ENCODE measurements at regions not wholly inside any gene's neighbourhood (a gene's known extent, or its start where the extent isn't known, plus 50 kb on each side); places are given as distances from the start of the nearest gene placed in this dataset.
"Not testable (repeated sequence)": the region's sequence is repeated elsewhere in the genome, so short reads cannot be mapped to it uniquely, and the experiment has no call there.

GRCh38 chr15:62849316-62850106, 193.0 kb upstream of the TPM1 start:
- DNase-seq, result no peak

- no peak for DNase-seq
Measured at GRCh38 chr15:62850318-62850717, 192.2 kb upstream of the TPM1 start.

- DNase-seq, result no peak
Measured at GRCh38 chr15:62850791-62851291, 191.7 kb upstream of the TPM1 start.

GRCh38 chr15:62853114-62853840, 189.3 kb upstream of the TPM1 start:
- no peak for DNase-seq

GRCh38 chr15:62853841-62854225, 188.7 kb upstream of the TPM1 start:
- no peak for DNase-seq

GRCh38 chr15:62854420-62855084, 188.0 kb upstream of the TPM1 start:
- no peak for DNase-seq

- DNase-seq, result no peak
Measured at GRCh38 chr15:62855085-62855476, 187.5 kb upstream of the TPM1 start.

GRCh38 chr15:62856466-62857246, 185.9 kb upstream of the TPM1 start:
- DNase-seq, result no peak

- no peak for DNase-seq
Measured at GRCh38 chr15:62857411-62857853, 185.1 kb upstream of the TPM1 start.

GRCh38 chr15:62858343-62858742, 184.2 kb upstream of the TPM1 start:
- DNase-seq, result no peak

GRCh38 chr15:62862717-62863116, 179.8 kb upstream of the TPM1 start:
- no peak for DNase-seq

GRCh38 chr15:62866366-62866765, 176.2 kb upstream of the TPM1 start:
- DNase-seq, result no peak

- no peak for DNase-seq
Measured at GRCh38 chr15:62867844-62868243, 174.7 kb upstream of the TPM1 start.

- no peak for DNase-seq
Measured at GRCh38 chr15:62868507-62868906, 174.0 kb upstream of the TPM1 start.

GRCh38 chr15:62869116-62869515, 173.4 kb upstream of the TPM1 start:
- DNase-seq, result no peak

- no peak for DNase-seq
Measured at GRCh38 chr15:62870216-62870615, 172.3 kb upstream of the TPM1 start.

GRCh38 chr15:62870701-62871100, 171.8 kb upstream of the TPM1 start:
- not testable (repeated sequence) for DNase-seq

GRCh38 chr15:62873203-62873602, 169.3 kb upstream of the TPM1 start:
- DNase-seq, result no peak

GRCh38 chr15:62874064-62874463, 168.5 kb upstream of the TPM1 start:
- DNase-seq, result no peak

GRCh38 chr15:62874959-62875625, 167.5 kb upstream of the TPM1 start:
- DNase-seq, result no peak

GRCh38 chr15:62875626-62876021, 166.9 kb upstream of the TPM1 start:
- DNase-seq, result no peak

- no peak for DNase-seq
Measured at GRCh38 chr15:62877276-62877857, 165.2 kb upstream of the TPM1 start.

Measured in NCI-H526 treated with DMSO at 0.1 percent for 48 hours (cell line).